GM12878 (cell line): ENCODE measurements at regions not wholly inside any gene's neighbourhood (a gene's known extent, or its start where the extent isn't known, plus 50 kb on each side); places are given as distances from the start of the nearest gene placed in this dataset.

Experiments used
- ATAC-seq: fragments of 200-7000 bp; cut with Tn5 transposase; 3 replicates; pipeline ENCODE4 v1.9.1; 2020; ENCODE audit warnings: mild to moderate bottlenecking, moderate library complexity
- BruUV-seq: library from RNA; stranded (reverse); fragments of 400-500 nt; replicated peaks from 2 replicates; lab custom pipeline; 2021; lab: Mats Ljungman, UMichigan
- CTCF ChIA-PET: fragments of 300-600 bp; sonication (Branson Sonifier 250); formaldehyde crosslinking; extraction: SDS; loops from one replicate; lab custom pipeline; 2021; ENCODE audit warnings: inconsistent platforms; lab: Yijun Ruan, JAX
- POLR2A ChIA-PET: fragments of 350-600 bp; formaldehyde crosslinking; extraction: SDS; loops from one replicate; lab custom pipeline; 2021; ENCODE audit warnings: inconsistent platforms; lab: Charles Lee
- RAD21 ChIA-PET: fragments of 300-600 bp; sonication (Branson Sonifier 250); formaldehyde crosslinking; loops from one replicate; lab custom pipeline; 2023; ENCODE audit warnings: antibody characterized with exemption; ENCODE audit not compliant: unreplicated experiment; lab: Charles Lee
- SMC1A ChIA-PET: fragments of 300-600 bp; sonication (Branson Sonifier 250); formaldehyde crosslinking; loops from one replicate; lab custom pipeline; 2023; ENCODE audit not compliant: unreplicated experiment, uncharacterized antibody; lab: Charles Lee
- DNase-seq: peaks from one replicate; pipeline ENCODE4 v3.0.0-alpha.2; 2011; ENCODE audit warnings: low read depth, low spot score
- FAIRE-seq: peaks from 3 replicates; lab custom pipeline; 2011; peaks lifted over from hg19 to GRCh38; lab: Jason Lieb, UNC
- H2AFZ ChIP-seq: 2 replicates; pipeline ENCODE4 v1.6.0; 2011; ENCODE audit warnings: low read depth, low read length, control low read depth; ENCODE audit not compliant: control insufficient read depth
- H3K27ac ChIP-seq: 2 replicates; pipeline ENCODE4 v1.5.1; 2011; ENCODE audit warnings: control low read depth; ENCODE audit not compliant: control insufficient read depth, insufficient read depth
- H3K27me3 ChIP-seq, 2 experiments: replicated peaks in 1 of 2; 2 replicates each; pipeline versions ENCODE4 v1.6.0 to v1.6.1; 2011; ENCODE audit warnings: low read length in 1 of 2; ENCODE audit not compliant: control insufficient read depth in 2 of 2, insufficient read depth in 2 of 2
- H3K36me3 ChIP-seq, 2 experiments: 2 replicates each; pipeline ENCODE4 v1.5.1; 2011; ENCODE audit warnings: low read length in 1 of 2; ENCODE audit not compliant: control insufficient read depth in 2 of 2, insufficient read depth in 2 of 2
- H3K4me1 ChIP-seq: 2 replicates; pipeline ENCODE4 v1.6.1; 2011; ENCODE audit warnings: mild to moderate bottlenecking, low read length, moderate library complexity, mixed read lengths; ENCODE audit not compliant: control insufficient read depth, insufficient read depth
- H3K4me2 ChIP-seq: 2 replicates; pipeline ENCODE4 v1.6.0; 2011; ENCODE audit warnings: control low read depth; ENCODE audit not compliant: control insufficient read depth, insufficient read depth
- H3K4me3 ChIP-seq: fragments of 200-600 bp; sonication (generic); 2 replicates; pipeline ENCODE4 v1.5.1; 2016
- H3K79me2 ChIP-seq: 2 replicates; pipeline ENCODE4 v1.6.0; 2011; ENCODE audit warnings: low read length; ENCODE audit not compliant: control insufficient read depth, insufficient read depth
- H3K9ac ChIP-seq: 2 replicates; pipeline ENCODE4 v1.8.0; 2011; ENCODE audit warnings: low read length, control low read depth, mixed read lengths; ENCODE audit not compliant: control insufficient read depth, insufficient read depth
- H3K9me3 ChIP-seq: replicated peaks from 3 replicates; pipeline ENCODE4 v1.5.1; 2011; ENCODE audit warnings: mild to moderate bottlenecking, low read length; ENCODE audit not compliant: control insufficient read depth, insufficient read depth
- H4K20me1 ChIP-seq: 2 replicates; pipeline ENCODE4 v1.6.0; 2011; ENCODE audit not compliant: control insufficient read depth, insufficient read depth
- ETV6 ChIP-seq, 2 experiments: fragments of 450-650 bp in 1 of 2; IDR thresholded peaks in 1 of 2; conservative IDR thresholded peaks in 1 of 2; 2 replicates each; pipeline ENCODE4 v1.6.1; 2014; ENCODE audit warnings: antibody characterized with exemption in 1 of 2, borderline replicate concordance in 1 of 2, low read depth in 1 of 2, mild to moderate bottlenecking in 1 of 2, moderate library complexity in 1 of 2
- MLLT1 ChIP-seq: fragments of 450-650 bp; IDR thresholded peaks from 2 replicates; pipeline ENCODE4 v1.6.1; 2016; ENCODE audit warnings: mild to moderate bottlenecking
- NFXL1 ChIP-seq: fragments of 450-650 bp; IDR thresholded peaks from 2 replicates; pipeline ENCODE4 v1.6.1; 2017; ENCODE audit warnings: antibody characterized with exemption, mild to moderate bottlenecking, borderline replicate concordance
- SP1 ChIP-seq: IDR thresholded peaks from one replicate; pipeline ENCODE4 v1.6.1; 2011; ENCODE audit warnings: low read depth, low read length
- SREBF1 ChIP-seq: IDR thresholded peaks from 2 replicates; pipeline ENCODE4 v1.6.1; 2012; ENCODE audit warnings: mild to moderate bottlenecking, low read length
- TBL1XR1 ChIP-seq: IDR thresholded peaks from 2 replicates; pipeline ENCODE4 v1.6.1; 2012; ENCODE audit warnings: low read depth, low read length, improper control_type of control experiment
- ZNF217 ChIP-seq: fragments of 450-650 bp; IDR thresholded peaks from 2 replicates; pipeline ENCODE4 v1.6.1; 2017; ENCODE audit warnings: antibody characterized with exemption, mild to moderate bottlenecking
- WGBS: methylation state at CpG from one replicate; pipeline ENCODE4 v1.1.6; 2016; ENCODE audit warnings: low lambda C conversion rate; ENCODE audit not compliant: insufficient replicate concordance, insufficient coverage; ENCODE audit errors: missing lambda C conversion rate; 5-methylcytosine and 5-hydroxymethylcytosine counted together
- in situ Hi-C: fragments of 300-500 bp; cut with MboI; formaldehyde crosslinking; loops from 9 replicates; pipeline ENCODE4 v1.14.3; 2018; ENCODE audit warnings: mixed read lengths
- intact Hi-C: fragments of 100-400 bp; cut with micrococcal nuclease; formaldehyde crosslinking; loops from one replicate; pipeline ENCODE4 v1.14.2; 2022; ENCODE audit not compliant: unreplicated experiment
- TF ChIP-seq, protein P1 (sequence below): fragments of 450-650 bp; IDR thresholded peaks from 2 replicates; pipeline ENCODE4 v1.6.1; 2017; ENCODE audit warnings: low read depth, mild to moderate bottlenecking, moderate library complexity

DNA sequence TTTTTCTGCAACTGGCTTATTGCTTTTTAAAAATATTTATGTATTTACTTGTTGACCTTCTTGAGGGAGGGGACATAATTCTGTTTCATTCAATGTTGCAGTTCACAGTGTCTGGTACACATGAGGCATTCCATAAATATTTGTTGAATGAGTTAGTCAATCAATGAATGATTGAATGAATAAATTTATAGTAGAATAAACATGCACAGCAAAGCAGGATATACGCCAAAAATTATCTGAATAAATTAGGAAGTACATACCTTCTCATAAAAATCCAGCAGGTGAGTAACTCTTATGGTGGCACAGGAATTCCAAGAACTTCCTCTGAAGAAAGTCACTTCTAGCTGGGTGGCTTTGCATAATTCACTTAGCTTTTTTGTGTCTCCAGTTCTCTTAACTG, 469.4 kb upstream of the ATP11B start:
- TF ChIP-seq ZNF217 (no peak), SP1 (no peak), NFXL1 (no peak), SREBF1 (no peak), MLLT1 (no peak), TBL1XR1 (no peak), ETV6 (conservative IDR thresholded peaks at IDR 0.05 in 1 of 2, IDR thresholded peaks at IDR 0.05 in 1 of 2; ENCODE audit: borderline replicate concordance in 1 of 2, low read depth in 1 of 2) (no peak)
- TF ChIP-seq, protein P1, sequence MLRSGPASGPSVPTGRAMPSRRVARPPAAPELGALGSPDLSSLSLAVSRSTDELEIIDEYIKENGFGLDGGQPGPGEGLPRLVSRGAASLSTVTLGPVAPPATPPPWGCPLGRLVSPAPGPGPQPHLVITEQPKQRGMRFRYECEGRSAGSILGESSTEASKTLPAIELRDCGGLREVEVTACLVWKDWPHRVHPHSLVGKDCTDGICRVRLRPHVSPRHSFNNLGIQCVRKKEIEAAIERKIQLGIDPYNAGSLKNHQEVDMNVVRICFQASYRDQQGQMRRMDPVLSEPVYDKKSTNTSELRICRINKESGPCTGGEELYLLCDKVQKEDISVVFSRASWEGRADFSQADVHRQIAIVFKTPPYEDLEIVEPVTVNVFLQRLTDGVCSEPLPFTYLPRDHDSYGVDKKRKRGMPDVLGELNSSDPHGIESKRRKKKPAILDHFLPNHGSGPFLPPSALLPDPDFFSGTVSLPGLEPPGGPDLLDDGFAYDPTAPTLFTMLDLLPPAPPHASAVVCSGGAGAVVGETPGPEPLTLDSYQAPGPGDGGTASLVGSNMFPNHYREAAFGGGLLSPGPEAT, result no peak
- CTCF ChIA-PET, result interaction anchor here (1.2 kb wide), 1 partner anchor 38 kb away, joined by 3 read pairs; no protein-coding TSS in a partner anchor

More for the DNA sequence above, 469.4 kb upstream of the ATP11B start:
- H3K4me3 ChIP-seq, result no peak overlapping the region
- BruUV-seq, result no TSS peak
- 33% methylated on average over 1 of the region's 1 CpG for WGBS
- no peaks in the 10 kb centered on the region for H3K36me3 ChIP-seq
- H3K4me2 ChIP-seq, result no peak overlapping the region
- H4K20me1 ChIP-seq, result no peaks in the 10 kb centered on the region
- no peaks in the 10 kb centered on the region; the same call in 2 of the 3 replicates for H3K9me3 ChIP-seq
- ATAC-seq (no peak), FAIRE-seq (no peak), DNase-seq (no peak)
- SMC1A ChIA-PET, result interaction anchor here (1.2 to 1.4 kb wide), 2 partner anchors 19 to 37 kb away, joined by 4 read pairs; no protein-coding TSS in a partner anchor
- H3K9ac ChIP-seq, result no peak overlapping the region
- H3K27me3 ChIP-seq, result no peaks in the 10 kb centered on the region
- no peak overlapping the region for H3K27ac ChIP-seq
- POLR2A ChIA-PET, result no interaction called here
- intact Hi-C loops (no loop called here), in situ Hi-C loops (no loop called here)
- RAD21 ChIA-PET, result no interaction called here
- H3K79me2 ChIP-seq, result no peaks in the 10 kb centered on the region
- H3K4me1 ChIP-seq, result no peaks in the 10 kb centered on the region
- no peak overlapping the region for H2AFZ ChIP-seq
